Uterus (tissue), 3 donors: ENCODE measurements at regions not wholly inside any gene's neighbourhood (a gene's known extent, or its start where the extent isn't known, plus 50 kb on each side); places are given as distances from the start of the nearest gene placed in this dataset.

ENCODE experiments used
- DNase-seq, 2 donors: peaks; one replicate each; pipeline ENCODE4 v3.0.0-alpha.2; 2019 to 2020
- H3K27ac ChIP-seq, 2 donors: fragments of 200-600 bp; sonication (generic); 1 replicate in 1 of 2; 2 replicates in 1 of 2; pipeline ENCODE4 v1.5.1; 2016 to 2018
- H3K27me3 ChIP-seq, 2 donors: fragments of 200-600 bp; sonication (generic); one replicate each; pipeline ENCODE4 v1.5.1; 2018 to 2019; ENCODE audit warnings: control low read depth in 1 of 2
- H3K36me3 ChIP-seq, 2 donors: fragments of 200-600 bp; sonication (generic); one replicate each; pipeline ENCODE4 v1.5.1; 2019; ENCODE audit warnings: control low read depth in 1 of 2
- H3K4me1 ChIP-seq, 2 donors: fragments of 200-600 bp; sonication (generic); one replicate each; pipeline ENCODE4 v1.5.1; 2018 to 2019; ENCODE audit warnings: control low read depth in 1 of 2
- H3K4me3 ChIP-seq, 2 donors: fragments of 200-600 bp; sonication (generic); 1 replicate in 1 of 2; 2 replicates in 1 of 2; pipeline ENCODE4 v1.5.1; 2018 to 2019; ENCODE audit warnings: mild to moderate bottlenecking in 1 of 2
- H3K9me3 ChIP-seq, 2 donors: fragments of 200-600 bp; sonication (generic); one replicate each; pipeline ENCODE4 v1.5.1; 2019; ENCODE audit warnings: control low read depth in 1 of 2
- CTCF ChIP-seq, 4 experiments: fragments of 200-600 bp in 2 of 4; fragments of 450-650 bp in 2 of 4; sonication (generic) in 2 of 4; IDR thresholded peaks; one replicate each; pipeline ENCODE4 v1.5.1; 2016 to 2019; ENCODE audit warnings: antibody characterized with exemption in 4 of 4, mild to moderate bottlenecking in 2 of 4, moderate library complexity in 1 of 4
- POLR2A ChIP-seq, 2 donors: fragments of 450-650 bp; IDR thresholded peaks; one replicate each; pipeline ENCODE4 v1.6.1; 2016; ENCODE audit warnings: antibody characterized with exemption in 2 of 2, mild to moderate bottlenecking in 1 of 2, moderate library complexity in 1 of 2
- intact Hi-C: fragments of 100-400 bp; cut with DNase I; formaldehyde crosslinking; loops from one replicate; pipeline ENCODE4 v1.15.1; 2023; ENCODE audit warnings: low total_unique reads
- donor health status: DM: yes; HTN: yes; CAD: no.

- DNase-seq = no peak
- intact Hi-C loops = no loop called here
- Histone ChIP-seq H3K36me3 (no peaks in the 10 kb centered on the region), H3K9me3 (no peaks in the 10 kb centered on the region), H3K27me3 (no peaks in the 10 kb centered on the region), H3K4me3 (no peak overlapping the region), H3K4me1 (no peaks in the 10 kb centered on the region), H3K27ac (no peak overlapping the region)
- no peak for TF ChIP-seq POLR2A (IDR thresholded peaks at IDR 0.05)
- no peak for TF ChIP-seq CTCF (IDR thresholded peaks at IDR 0.05)
Observed at GRCh38 chr4:35252071-35252470, 992.2 kb downstream of the ARAP2 start.

- no peak for DNase-seq
- TF ChIP-seq CTCF (IDR thresholded peaks at IDR 0.05) (no peak), POLR2A (IDR thresholded peaks at IDR 0.05) (no peak)
- Histone ChIP-seq H3K4me1 (no peaks in the 10 kb centered on the region), H3K9me3 (no peaks in the 10 kb centered on the region), H3K27ac (no peak overlapping the region), H3K4me3 (no peak overlapping the region), H3K36me3 (no peaks in the 10 kb centered on the region), H3K27me3 (no peaks in the 10 kb centered on the region)
- intact Hi-C loops = no loop called here
Observed at GRCh38 chr4:35252866-35253265, 991.4 kb downstream of the ARAP2 start.

GRCh38 chr4:35253331-35253730, 991.0 kb downstream of the ARAP2 start:
- Histone ChIP-seq H3K4me1 (no peaks in the 10 kb centered on the region), H3K36me3 (no peaks in the 10 kb centered on the region), H3K4me3 (no peak overlapping the region), H3K27ac (no peak overlapping the region), H3K27me3 (no peaks in the 10 kb centered on the region), H3K9me3 (no peaks in the 10 kb centered on the region)
- TF ChIP-seq POLR2A (IDR thresholded peaks at IDR 0.05) (no peak), CTCF (IDR thresholded peaks at IDR 0.05) (no peak)
- intact Hi-C loops = no loop called here
- DNase-seq = no peak

GRCh38 chr4:35286434-35286833, 957.9 kb downstream of the ARAP2 start:
- H3K4me3 ChIP-seq = no peak overlapping the region
- no peaks in the 10 kb centered on the region for H3K27me3 ChIP-seq
- no peaks in the 10 kb centered on the region for H3K4me1 ChIP-seq
- H3K36me3 ChIP-seq = no peaks in the 10 kb centered on the region
- intact Hi-C loops = no loop called here
- H3K9me3 ChIP-seq = no peaks in the 10 kb centered on the region
- H3K27ac ChIP-seq = no peak overlapping the region
- TF ChIP-seq CTCF (IDR thresholded peaks at IDR 0.05) (no peak), POLR2A (IDR thresholded peaks at IDR 0.05) (no peak)
- DNase-seq = no peak

- no peak for DNase-seq
- no peak for TF ChIP-seq POLR2A (IDR thresholded peaks at IDR 0.05)
- TF ChIP-seq CTCF (IDR thresholded peaks at IDR 0.05) = no peak
- H3K4me1 ChIP-seq = no peaks in the 10 kb centered on the region
- no peaks in the 10 kb centered on the region for H3K27me3 ChIP-seq
- H3K9me3 ChIP-seq = no peaks in the 10 kb centered on the region
- H3K4me3 ChIP-seq = no peak overlapping the region
- no peak overlapping the region for H3K27ac ChIP-seq
- intact Hi-C loops = no loop called here
- H3K36me3 ChIP-seq = no peaks in the 10 kb centered on the region
Observed at GRCh38 chr4:35300996-35301774, 943.1 kb downstream of the ARAP2 start.
